GM19324 (cell line): ENCODE measurements at regions not wholly inside any gene's neighbourhood (a gene's known extent, or its start where the extent isn't known, plus 50 kb on each side); places are given as distances from the start of the nearest gene placed in this dataset.
"Not testable (repeated sequence)": the region's sequence is repeated elsewhere in the genome, so short reads cannot be mapped to it uniquely, and the experiment has no call there.

ENCODE experiments used
- ATAC-seq: cut with Tn5 transposase; IDR thresholded peaks from one replicate; pipeline ENCODE4 v1.9.1; 2021; ENCODE audit warnings: mild to moderate bottlenecking, moderate library complexity; ENCODE audit not compliant: unreplicated experiment, low FRiP score

DNA sequence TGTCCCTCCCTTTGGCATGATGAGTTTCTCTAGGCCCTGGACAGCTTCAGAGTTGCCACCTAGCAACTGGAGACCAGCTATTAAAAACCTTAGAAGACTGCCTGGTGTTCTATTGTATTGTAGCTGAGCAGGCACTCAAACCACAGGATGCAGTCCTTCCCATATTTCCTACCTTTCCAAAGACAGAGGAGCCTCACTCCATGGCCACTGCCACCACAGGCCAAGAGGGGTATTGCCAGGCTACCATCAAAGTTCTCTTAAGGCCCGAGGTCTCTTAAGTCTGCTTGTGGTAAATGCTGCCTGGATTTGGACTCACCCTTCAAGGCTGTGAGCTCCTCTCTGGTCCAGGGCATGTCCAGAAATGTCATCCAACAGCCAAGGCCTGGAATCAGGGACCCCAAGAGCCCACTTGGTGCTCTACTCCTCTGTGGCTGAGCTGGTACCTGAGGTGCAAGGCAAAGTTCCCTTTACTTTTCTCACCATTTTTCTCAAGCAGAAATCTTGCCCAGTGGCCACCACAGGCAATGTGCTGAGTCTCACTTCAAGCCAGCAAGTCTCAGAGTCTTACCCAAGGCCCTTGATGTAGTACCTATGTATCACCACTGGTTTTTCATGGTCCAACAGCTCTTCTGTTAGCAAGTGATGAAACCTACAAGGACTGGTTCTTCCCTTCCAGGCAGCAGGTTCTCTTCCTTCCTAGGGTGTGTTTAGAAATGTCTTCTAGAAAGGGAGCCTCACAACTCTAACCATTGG, 269.4 kb downstream of the AMY1C start:
- no peak for ATAC-seq

DNA sequence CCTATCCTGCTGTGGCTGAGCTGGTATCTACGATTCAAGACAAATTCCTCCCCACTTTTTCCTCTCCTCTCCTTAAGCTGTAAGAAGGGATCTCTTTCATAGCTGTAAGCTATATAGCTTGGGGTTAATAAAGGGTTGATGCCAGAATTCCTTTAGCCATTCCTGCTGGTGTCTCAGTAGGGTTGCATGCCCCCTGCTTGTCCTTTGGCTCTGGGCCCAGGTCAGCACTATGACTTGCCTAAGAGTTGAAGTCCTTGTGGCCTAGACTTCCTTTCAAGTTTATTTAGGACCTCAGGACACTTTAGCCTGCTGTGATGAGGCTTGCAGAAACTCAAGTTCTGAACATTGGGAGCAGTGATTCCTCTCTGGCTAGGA, 270.0 kb downstream of the AMY1C start:
- ATAC-seq, result no peak

DNA sequence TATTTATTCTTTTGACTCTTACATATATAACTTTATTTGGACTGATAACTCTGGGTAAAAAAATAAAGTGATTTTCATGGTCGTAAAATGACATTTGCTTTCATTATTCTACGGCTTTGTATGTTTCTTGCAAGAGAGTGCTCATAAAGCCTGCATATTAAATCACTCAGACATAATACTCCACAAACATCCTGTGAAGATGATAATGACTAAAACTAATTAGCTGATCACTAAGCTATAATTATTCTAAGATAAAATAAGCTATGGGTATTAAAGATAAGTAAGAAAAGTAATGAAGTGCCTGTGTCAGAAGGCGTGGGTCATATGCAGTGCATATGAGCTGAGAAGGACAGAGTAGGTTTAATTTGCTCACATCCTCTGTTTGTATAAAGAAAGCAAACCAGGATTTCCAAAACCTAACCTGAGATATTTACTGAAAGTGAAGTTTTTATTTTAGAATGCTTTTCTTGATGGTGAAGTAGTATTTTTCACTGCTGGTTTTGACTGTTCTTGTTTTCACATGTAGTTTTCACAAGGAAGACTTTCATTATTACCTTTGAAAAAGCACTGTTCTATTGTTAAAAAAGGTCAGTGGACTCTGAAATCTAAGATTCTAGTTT, 278.8 kb downstream of the AMY1C start:
- ATAC-seq, result no peak

DNA sequence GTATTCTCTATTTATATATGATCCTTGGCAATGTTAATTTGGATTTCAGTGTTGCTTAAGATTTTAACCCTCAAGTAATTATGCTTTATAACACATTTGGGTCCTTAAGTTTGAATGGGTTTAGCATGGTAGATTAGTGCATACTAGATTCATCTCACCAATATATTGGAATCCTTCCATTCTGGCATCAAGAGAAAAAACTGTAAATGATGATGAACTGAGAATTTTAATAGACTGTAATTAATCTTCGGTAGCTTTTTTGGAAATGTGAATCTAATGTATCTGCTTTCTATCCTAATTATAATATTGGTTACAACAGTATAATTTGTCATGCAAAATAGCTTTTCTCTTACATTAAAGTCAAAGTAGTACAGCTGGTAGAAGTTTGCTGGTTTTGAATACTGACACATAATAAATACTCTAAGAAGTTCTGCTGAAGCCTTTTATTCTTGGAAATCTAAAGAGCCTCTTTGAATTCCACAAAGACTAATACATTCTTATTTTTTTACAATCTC, 279.8 kb downstream of the AMY1C start:
- no peak for ATAC-seq

DNA sequence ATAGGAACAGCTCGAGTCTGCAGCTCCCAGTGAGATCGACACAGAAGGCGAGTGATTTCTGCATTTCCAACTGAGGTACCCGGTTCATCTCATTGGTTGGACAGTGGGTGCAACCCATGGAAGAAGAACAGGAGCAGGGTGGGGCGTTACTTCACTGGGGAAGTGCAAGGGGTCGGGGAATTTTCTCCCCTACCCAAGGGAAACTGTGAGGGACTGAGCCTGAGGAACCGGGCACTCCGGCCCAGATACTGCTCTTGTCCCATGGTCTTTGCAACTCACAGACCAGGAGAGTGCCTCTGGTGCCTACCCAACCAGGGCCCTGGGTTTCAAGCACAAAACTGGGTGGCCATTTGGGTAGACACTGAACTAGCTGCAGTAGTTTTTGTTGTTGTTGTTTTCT, 307.1 kb downstream of the AMY1C start:
- ATAC-seq, result no peak

DNA sequence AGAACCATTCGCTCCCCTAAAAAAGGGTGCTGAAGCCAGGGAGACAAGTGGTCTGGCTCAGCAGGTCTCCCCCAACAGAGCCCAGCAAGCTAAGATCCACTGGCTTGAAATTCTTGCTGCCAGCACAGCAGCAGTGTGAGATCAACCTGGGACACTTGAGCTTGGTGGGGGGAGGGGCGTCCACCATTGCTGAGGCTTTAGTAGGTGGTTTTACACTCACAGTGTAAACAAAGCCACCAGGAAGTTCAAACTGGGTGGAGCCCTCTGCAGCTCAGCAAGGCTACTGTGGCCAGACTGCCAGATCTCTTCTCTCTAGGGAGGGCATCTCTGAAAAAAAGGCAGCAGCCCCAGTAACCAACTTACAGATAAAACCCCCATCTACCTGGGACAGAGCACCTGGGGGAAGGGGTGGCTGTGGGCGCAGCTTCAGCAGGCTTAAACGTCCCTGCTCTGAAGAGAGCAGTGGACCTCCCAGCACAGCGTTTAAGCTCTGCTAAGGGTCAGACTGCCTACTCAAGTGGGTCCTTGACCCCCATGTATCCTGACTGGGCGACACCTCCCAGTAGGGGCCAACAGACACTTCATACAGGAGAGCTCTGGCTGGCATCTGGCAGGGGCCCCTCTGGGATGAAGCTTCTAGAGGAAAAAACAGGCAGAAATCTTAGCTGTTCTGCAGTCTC, 307.7 kb downstream of the AMY1C start:
- peak; percentile 52 for ATAC-seq

DNA sequence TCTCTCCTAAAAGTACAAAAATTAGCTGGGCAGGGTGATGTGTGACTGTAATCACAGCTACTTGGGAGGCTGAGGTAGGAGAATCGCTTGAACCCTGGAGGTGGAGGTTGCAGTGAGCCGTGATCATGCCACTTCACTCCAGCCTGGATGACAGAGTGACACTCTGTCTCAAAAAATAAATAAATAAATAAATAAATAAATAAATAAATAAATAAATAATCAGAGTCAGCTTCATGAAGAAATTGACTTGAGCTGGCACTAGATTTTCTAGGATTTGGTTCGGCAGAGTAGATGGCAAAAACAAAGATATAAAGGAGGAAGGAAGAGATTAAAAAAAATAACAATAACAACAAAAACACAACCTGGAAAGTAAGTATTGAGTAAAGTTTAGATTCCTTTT, 311.9 kb downstream of the AMY1C start:
- not testable (repeated sequence) for ATAC-seq

DNA sequence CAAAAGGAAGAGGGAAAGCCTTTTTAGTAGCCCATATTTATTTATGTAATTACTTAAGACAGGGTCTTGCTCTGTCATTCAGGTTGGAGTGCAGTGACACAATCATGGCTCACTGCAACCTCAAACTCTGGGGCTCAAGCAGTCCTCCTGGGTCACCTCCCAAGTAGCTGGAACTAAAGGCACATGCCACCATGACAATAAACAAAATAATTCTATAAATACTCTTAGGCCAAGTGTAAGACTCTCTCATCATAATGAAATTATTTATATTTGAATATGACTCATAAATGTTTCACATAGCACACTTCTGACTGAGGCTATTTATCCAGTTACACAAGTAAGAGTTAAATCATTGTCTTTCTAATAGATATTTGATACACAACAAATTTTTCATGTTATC, 314.7 kb downstream of the AMY1C start:
- ATAC-seq, result no peak

DNA sequence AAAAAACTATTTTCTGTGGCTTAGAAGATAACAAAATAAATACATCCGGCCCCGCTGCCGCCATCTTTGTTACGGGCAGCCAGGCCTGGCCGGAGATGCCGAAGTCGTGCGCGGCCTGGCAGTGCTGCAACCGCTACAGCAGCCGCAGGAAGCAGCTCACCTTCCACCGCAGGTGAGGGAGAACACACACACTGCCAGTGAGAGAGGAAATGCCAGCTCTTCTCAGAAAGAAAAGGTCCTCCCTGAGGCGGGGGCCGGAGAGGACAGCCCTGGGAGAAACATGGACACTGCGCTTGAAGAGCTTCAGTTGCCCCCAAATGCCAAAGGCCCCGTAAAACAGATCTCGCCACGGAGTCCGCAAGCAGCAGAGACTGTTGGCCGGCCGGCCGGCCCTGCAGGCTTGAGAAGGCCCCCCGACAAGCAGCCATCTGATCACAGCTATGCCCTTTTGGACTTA, 323.2 kb downstream of the AMY1C start:
- ATAC-seq, result no peak

DNA sequence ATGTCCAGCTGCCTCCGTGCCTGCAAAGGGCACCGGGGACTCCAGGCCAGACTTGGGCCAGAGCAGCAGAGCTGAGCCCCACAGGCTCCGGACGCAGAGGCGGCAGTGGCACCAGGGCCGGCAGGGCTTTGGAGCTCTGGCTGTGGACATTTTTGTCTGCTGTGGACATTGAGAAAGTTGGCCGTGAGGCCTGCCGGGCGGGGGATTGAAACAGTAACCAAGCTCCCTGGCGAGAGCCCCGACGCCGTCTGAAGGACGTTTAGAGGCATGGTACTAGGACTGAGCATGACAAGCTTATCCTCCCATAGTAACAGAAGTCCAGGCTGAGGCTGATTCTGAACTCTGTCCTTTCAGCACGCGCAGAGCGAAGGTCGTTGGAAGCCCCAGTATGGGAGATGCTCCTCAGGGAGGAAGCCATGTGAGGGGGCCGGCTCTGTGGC, 323.8 kb downstream of the AMY1C start:
- ATAC-seq, result no peak

DNA sequence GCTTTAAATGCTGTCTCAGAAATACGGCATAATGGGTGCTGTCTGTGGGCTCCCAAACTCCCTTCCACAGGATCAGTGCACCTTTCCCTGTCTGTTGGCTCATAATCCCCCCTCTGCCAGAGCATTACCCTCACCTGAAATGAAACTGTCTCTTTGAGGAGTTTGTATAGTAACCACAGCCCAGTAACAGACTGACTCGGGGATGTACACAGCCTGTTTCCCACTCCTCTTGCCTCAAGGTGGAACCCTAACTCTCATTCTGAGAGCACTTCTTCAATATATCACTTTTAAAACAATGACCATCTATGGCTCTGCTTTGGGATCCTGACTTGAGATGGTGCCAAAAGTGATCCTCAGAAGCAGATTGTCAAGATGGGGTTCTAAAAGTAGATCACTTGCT, 332.5 kb downstream of the AMY1C start:
- ATAC-seq, result no peak

DNA sequence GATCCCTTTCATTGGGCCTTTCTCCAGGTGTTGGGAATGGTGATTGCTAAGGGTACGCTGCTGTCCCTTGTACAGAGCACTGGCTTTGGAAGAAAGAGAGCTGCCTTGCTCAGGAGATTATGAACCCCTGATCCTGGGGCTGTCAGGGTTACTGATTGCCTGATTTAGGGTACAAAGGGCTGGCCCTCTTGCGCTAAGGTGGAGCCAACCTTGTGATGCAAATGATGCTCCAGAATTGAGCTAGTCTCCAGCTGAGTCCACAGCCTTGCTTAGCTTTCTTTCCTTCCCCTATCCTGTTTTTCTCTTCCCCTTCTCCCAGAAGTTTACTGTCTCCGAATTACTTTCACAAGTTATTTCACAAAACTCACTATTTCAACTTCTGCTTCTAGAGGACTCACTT, 334.7 kb downstream of the AMY1C start:
- ATAC-seq, result no peak

DNA sequence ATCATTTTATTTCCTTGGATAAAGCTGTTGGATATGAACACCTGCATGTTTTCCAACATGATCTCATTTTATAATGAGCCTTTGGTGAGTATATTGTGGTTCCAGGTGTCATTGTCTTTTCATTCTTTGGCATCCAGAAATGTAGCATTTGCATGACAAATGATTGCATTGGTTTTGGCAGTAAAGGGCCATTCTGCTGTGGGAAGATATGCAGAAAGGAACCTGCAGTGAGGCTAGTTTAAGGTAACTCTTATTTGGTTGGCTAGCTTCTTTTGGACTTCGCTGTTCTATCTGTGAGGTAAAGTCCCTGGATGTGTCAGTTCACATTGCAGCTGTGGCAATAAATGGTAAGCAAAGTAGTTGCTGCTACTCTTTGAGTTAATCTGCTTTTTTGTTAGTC, 343.0 kb downstream of the AMY1C start:
- ATAC-seq, result no peak

DNA sequence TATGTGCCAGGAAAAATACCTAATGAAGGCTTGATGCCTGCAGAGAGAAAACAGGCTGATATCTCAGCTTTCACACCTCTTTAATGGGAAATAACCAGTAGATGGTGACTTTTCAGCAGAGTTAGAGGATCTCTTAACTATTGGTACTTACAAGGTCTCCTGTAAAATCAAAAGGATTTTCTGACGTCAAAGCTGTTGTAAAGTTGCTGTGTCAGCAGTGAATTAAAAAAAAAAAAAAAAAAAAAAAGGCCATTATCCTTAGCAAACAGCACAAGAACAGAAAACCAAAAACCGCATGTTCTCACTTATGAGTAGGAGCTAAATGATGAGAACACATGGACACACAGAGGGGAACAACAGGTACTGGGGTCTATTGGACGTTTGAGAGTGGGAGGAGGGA, 349.1 kb downstream of the AMY1C start:
- ATAC-seq, result no peak

DNA sequence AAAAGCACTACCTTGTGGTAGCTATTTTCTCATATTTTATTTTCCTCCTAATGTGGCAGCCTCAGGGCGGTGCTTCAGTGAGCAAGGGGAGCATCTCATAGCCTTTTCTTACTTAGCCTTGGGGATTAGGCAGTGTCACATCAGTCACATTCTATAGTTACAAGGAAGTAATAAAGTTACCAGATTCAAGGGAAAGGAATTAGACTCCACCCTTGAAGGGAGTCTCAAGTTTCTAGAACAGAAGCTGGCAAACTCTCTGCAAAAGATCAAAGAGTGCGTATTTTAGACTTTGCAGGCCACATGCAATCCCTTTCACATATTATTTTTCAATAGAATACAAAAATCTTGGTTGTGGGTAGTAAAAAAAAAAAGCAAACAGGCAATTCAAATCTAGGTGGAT, 350.4 kb downstream of the AMY1C start:
- no peak for ATAC-seq

DNA sequence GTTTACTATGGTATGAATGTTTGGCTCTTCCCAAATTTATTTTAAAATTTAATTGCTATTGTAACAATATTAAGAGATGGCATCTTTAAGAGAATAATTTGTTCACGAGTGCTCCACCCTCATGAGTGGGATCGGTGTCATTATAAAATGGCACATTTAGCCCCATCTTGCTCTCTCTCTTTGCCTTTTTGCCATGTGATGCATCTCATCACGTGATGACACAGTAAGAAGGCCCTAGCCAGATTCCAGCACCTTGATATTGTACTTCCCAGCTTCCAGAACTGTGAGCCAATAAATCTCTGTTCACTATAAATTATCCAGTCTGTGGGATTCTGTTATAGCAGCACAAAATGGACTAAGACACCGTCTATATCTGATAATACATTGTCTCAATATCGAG, 355.8 kb downstream of the AMY1C start:
- ATAC-seq, result no peak

DNA sequence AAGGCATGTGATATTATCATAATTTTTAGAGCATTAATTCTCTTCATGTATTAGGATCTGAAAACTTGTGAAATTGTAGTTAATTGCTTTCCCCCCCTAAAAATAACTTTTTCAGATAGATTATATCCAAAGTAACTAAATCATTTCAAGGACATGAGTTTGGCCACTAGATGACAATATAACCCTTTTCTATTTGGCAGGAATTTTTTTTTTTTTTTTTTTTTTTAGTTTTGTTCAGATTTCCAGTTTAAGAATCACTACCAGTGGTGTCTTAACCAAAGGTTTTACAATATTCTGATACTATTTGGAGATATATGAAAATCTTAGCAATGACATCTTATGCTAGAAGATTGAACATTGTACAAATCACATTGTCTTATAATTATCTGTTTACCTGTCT, 370.8 kb downstream of the AMY1C start:
- ATAC-seq, result no peak

DNA sequence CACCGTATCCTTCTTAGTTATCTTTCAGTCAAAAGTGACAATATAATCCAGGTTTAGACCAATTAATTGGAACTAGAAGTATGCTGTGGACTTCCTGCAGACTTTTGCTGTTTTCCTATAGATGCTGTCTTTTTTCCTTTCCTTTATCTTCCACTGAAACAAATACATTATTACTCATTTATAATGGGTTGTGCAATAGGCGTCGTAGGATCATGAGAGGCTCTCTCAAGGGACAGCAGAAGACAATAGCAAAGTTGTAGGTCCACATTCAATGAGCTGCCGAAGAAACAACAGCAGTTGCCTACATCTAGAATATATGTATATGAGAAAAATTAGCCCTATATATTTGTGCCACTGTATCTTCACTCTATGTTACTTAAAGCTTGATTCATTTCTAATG, 371.6 kb downstream of the AMY1C start:
- ATAC-seq, result no peak

DNA sequence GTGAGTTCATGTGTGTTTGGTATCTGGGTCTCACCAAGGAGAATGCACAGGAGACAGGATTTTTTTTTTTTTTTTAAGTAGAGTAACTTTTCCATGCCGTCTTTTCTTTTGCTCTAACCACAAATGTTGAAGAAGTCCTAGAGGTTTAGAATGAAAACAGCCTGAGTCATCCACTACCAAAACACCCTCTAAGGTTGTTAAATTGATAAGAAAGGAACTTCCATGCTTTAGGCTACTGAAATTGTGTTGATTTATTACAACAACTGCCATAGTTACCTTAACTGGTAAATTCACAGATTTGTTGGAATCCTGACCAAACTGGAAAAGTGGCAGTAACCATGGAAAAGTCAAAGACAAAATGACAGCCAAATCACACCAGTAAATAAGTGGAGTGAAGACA, 375.6 kb downstream of the AMY1C start:
- ATAC-seq, result no peak

DNA sequence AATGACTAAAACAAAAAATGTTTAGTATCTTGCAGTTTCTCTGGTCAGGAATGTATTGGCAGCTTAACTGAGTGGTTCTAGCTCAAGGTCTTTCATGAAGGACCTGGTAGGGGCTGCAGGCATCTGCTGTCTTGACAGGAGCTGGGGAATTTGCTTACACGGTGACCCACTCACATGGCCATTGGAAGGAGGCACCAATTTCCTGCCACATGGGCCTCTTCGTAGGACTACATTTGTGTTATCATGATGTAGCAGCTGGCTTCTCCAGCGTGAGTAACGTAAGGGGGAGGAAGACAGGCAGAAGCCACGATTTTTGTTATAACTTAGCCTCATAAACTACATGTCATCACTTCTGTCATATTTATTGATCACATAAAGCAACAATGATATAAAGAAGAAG, 376.3 kb downstream of the AMY1C start:
- no peak for ATAC-seq

DNA sequence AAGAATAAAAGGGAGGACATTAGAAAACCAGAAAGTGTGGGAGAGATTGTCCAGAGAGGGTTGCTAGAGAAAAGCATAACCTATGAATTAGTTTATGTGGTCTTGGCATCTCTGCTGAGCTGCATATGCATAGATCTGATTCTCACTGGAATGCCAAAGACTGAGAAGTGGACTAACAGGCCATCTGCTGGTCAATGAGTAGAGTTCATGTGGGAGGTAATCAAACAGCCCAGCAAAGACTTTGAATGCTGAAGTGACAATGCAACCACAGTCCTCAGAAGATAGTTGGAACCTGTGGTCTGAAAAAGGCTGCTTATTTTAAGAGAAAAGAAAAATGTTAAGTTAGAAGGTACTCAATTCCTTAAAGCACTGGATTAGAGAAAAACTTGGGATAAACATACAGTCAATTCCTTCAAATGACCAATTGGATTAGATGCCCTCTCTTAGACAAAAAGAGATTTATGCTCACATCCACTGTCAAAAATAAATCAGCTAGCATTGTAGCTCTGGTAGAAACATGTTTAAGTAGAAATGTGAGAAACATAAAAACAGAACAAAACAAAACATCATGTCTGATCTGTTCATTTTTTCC, 382.8 kb downstream of the AMY1C start:
- ATAC-seq, result no peak
